Right cardiac atrium (tissue), 5 donors: ENCODE measurements at regions not wholly inside any gene's neighbourhood (a gene's known extent, or its start where the extent isn't known, plus 50 kb on each side); places are given as distances from the start of the nearest gene placed in this dataset.
"Not testable (repeated sequence)": the region's sequence is repeated elsewhere in the genome, so short reads cannot be mapped to it uniquely, and the experiment has no call there.

Experiments
- ATAC-seq, 2 donors: fragments of 200-7000 bp; cut with Tn5 transposase; one replicate each; pipeline versions ENCODE4 v1.8.0 to v1.9.1; 2020; ENCODE audit warnings: moderate library complexity in 2 of 2, mild to moderate bottlenecking in 1 of 2
- DNase-seq, 3 donors: peaks; one replicate each; pipeline ENCODE4 v3.0.0-alpha.2; 2020
- H3K27ac ChIP-seq: one replicate; pipeline ENCODE4 v1.5.1; 2013; ENCODE audit warnings: mild to moderate bottlenecking, low read length, control low read depth, moderate library complexity
- H3K27me3 ChIP-seq: one replicate; pipeline ENCODE4 v1.6.1; 2013; ENCODE audit not compliant: control insufficient read depth, insufficient read depth
- H3K4me1 ChIP-seq: one replicate; pipeline ENCODE4 v1.6.1; 2013; ENCODE audit warnings: low read length; ENCODE audit not compliant: control insufficient read depth, insufficient read depth
- H3K4me3 ChIP-seq: one replicate; pipeline ENCODE4 v1.5.1; 2013; ENCODE audit warnings: low read length, control low read depth
- H3K9me3 ChIP-seq: one replicate; pipeline ENCODE4 v1.6.1; 2013; ENCODE audit warnings: low read length; ENCODE audit not compliant: control insufficient read depth
- WGBS: extraction: QIAGEN DNeasy Blood & Tissue Kit; methylation state at CpG from one replicate; pipeline ENCODE4 v1.1.7; 2013; 5-methylcytosine and 5-hydroxymethylcytosine counted together
- intact Hi-C, 4 donors: fragments of 100-400 bp; cut with DNase I; formaldehyde crosslinking; loops; one replicate each; pipeline versions ENCODE4 v1.11.0 to v1.14.0; 2022 to 2023
- donor health status: healthy with polysubstance abuse.
- donor health status: DM: no; HTN: yes; CAD: no.
- donor health status: DM: no; HTN: no; CAD: no.
- donor health status: DM: no; HTN: yes; CAD: no; lungs with severe emphysema.
- donor health status: DM: yes; HTN: yes; CAD: no.

GRCh38 chr17:20387549-20387948, 79.8 kb downstream of the LGALS9B start:
- H3K27ac ChIP-seq, H3K4me3 ChIP-seq, H3K4me1 ChIP-seq, DNase-seq, H3K27me3 ChIP-seq, H3K9me3 ChIP-seq, intact Hi-C loops, ATAC-seq: not testable (repeated sequence)
- WGBS, result 84% methylated on average over 3 of the region's 3 CpGs

GRCh38 chr17:20381358-20382300, 85.7 kb downstream of the LGALS9B start:
- H3K4me3 ChIP-seq, H3K4me1 ChIP-seq, DNase-seq, H3K9me3 ChIP-seq, H3K27me3 ChIP-seq, intact Hi-C loops, H3K27ac ChIP-seq: not testable (repeated sequence)
- peak; percentile 14 to 21 for ATAC-seq
- WGBS, result 63% methylated on average over 19 of the region's 20 CpGs

GRCh38 chr17:20380625-20381024, 86.7 kb downstream of the LGALS9B start:
- WGBS, result 53% methylated on average over 2 of the region's 2 CpGs
- H3K9me3 ChIP-seq, H3K4me3 ChIP-seq, DNase-seq, H3K27me3 ChIP-seq, H3K27ac ChIP-seq, intact Hi-C loops, ATAC-seq, H3K4me1 ChIP-seq: not testable (repeated sequence)

GRCh38 chr17:20379251-20379650, 88.1 kb downstream of the LGALS9B start:
- H3K27me3 ChIP-seq, ATAC-seq, H3K9me3 ChIP-seq, H3K27ac ChIP-seq, H3K4me1 ChIP-seq, DNase-seq, H3K4me3 ChIP-seq, intact Hi-C loops: not testable (repeated sequence)

GRCh38 chr17:20376642-20377041, 90.7 kb downstream of the LGALS9B start:
- H3K9me3 ChIP-seq, H3K27me3 ChIP-seq, intact Hi-C loops, H3K27ac ChIP-seq, H3K4me1 ChIP-seq, H3K4me3 ChIP-seq: not testable (repeated sequence)
- WGBS, result 42% methylated on average over 20 of the region's 23 CpGs
- peak in 1 of 3 donors; percentile 37 for DNase-seq
- ATAC-seq, result peak in 1 of 2 donors; percentile 38

- DNase-seq, H3K4me3 ChIP-seq, H3K27ac ChIP-seq, H3K4me1 ChIP-seq, H3K27me3 ChIP-seq, intact Hi-C loops, ATAC-seq, H3K9me3 ChIP-seq: not testable (repeated sequence)
- 80% methylated on average over 11 of the region's 13 CpGs for WGBS
These were observed 91.6 kb downstream of the LGALS9B start for GRCh38 chr17:20375745-20376144.
